ENCODE measurements at regions not wholly inside any gene's neighbourhood (a gene's known extent, or its start where the extent isn't known, plus 50 kb on each side); places are given as distances from the start of the nearest gene placed in this dataset.
"Not testable (repeated sequence)": the region's sequence is repeated elsewhere in the genome, so short reads cannot be mapped to it uniquely, and the experiment has no call there.

GRCh38 chr16:29276446-29276845, 130.1 kb downstream of the NPIPB11 start:
- not testable (repeated sequence) for H3K27me3 ChIP-seq (replicated peaks; ENCODE audit: control insufficient read depth, insufficient read depth, low read length, poor library complexity, severe bottlenecking); H3K36me3 ChIP-seq (ENCODE audit: control insufficient read depth, insufficient read depth, low read length); H3K27ac ChIP-seq (ENCODE audit: insufficient read depth, low read length, poor library complexity, severe bottlenecking); DNase-seq; H3K9me3 ChIP-seq (ENCODE audit: control insufficient read depth, low read length); H3K4me1 ChIP-seq (ENCODE audit: control insufficient read depth, insufficient read depth, low read length, poor library complexity, severe bottlenecking); H3K4me3 ChIP-seq (ENCODE audit: insufficient read depth, low read depth, low read length, poor library complexity, severe bottlenecking)

- H3K36me3 ChIP-seq (ENCODE audit: control insufficient read depth, insufficient read depth, low read length); H3K9me3 ChIP-seq (ENCODE audit: control insufficient read depth, low read length); DNase-seq; H3K4me1 ChIP-seq (ENCODE audit: control insufficient read depth, insufficient read depth, low read length, poor library complexity, severe bottlenecking); H3K4me3 ChIP-seq (ENCODE audit: insufficient read depth, low read depth, low read length, poor library complexity, severe bottlenecking); H3K27ac ChIP-seq (ENCODE audit: insufficient read depth, low read length, poor library complexity, severe bottlenecking); H3K27me3 ChIP-seq (replicated peaks; ENCODE audit: control insufficient read depth, insufficient read depth, low read length, poor library complexity, severe bottlenecking): not testable (repeated sequence)
Observed at GRCh38 chr16:29274055-29275035, 132.2 kb downstream of the NPIPB11 start.

GRCh38 chr16:29273298-29274054, 133.0 kb downstream of the NPIPB11 start:
- not testable (repeated sequence) for H3K27me3 ChIP-seq (replicated peaks; ENCODE audit: control insufficient read depth, insufficient read depth, low read length, poor library complexity, severe bottlenecking); H3K9me3 ChIP-seq (ENCODE audit: control insufficient read depth, low read length); DNase-seq; H3K4me1 ChIP-seq (ENCODE audit: control insufficient read depth, insufficient read depth, low read length, poor library complexity, severe bottlenecking); H3K36me3 ChIP-seq (ENCODE audit: control insufficient read depth, insufficient read depth, low read length); H3K4me3 ChIP-seq (ENCODE audit: insufficient read depth, low read depth, low read length, poor library complexity, severe bottlenecking); H3K27ac ChIP-seq (ENCODE audit: insufficient read depth, low read length, poor library complexity, severe bottlenecking)

DNA sequence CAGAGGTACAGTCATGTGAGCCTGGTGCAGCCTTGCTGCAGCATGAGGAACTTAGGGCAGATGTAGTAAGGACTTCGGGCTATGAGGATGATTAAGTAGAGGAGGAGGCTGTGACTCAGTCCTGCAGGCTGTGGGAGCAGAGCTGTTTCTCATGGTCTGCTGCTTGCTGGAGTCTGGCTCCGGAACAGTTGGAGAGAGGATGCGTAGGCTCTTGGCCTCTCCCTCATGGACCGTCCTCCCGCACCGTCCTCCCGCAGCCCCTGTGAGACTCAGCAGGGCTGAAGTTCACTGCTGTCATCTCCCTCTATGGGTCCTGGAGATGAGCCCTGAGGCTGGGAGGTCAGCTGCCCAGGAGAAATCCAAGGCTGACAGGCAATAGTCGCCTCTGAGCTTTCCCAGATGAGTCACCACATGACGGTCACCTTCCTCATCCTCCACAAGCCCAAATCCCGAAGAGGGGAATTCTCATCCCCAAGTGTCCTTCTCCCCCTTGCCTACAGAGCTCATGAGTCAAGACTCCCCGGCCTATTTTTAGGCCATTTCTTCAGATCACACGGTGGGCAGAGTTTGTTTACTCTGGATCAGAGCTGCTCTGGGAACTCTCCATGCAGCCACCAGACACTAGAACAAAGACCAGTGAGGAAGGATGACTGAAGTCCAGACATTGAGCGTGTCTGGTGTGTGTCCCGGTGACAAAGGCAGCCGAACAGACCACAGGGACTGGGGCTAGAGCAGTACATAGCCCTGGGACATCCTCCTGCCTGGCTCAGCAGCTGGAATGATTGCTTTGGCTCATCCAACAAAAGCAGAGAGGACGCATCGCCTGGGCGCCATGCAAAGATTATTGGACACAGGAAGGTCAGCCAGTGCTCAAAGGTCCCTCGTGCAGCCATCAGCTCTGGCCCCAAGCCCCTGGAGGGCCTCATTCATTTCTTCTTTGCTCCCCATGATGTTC, 134.5 kb downstream of the NPIPB11 start:
- H3K9me3 ChIP-seq (ENCODE audit: control insufficient read depth, low read length); H3K36me3 ChIP-seq (ENCODE audit: control insufficient read depth, insufficient read depth, low read length); H3K4me3 ChIP-seq (ENCODE audit: insufficient read depth, low read depth, low read length, poor library complexity, severe bottlenecking); DNase-seq; H3K27ac ChIP-seq (ENCODE audit: insufficient read depth, low read length, poor library complexity, severe bottlenecking); H3K4me1 ChIP-seq (ENCODE audit: control insufficient read depth, insufficient read depth, low read length, poor library complexity, severe bottlenecking); H3K27me3 ChIP-seq (replicated peaks; ENCODE audit: control insufficient read depth, insufficient read depth, low read length, poor library complexity, severe bottlenecking): not testable (repeated sequence)

- H3K27me3 ChIP-seq (replicated peaks; ENCODE audit: control insufficient read depth, insufficient read depth, low read length, poor library complexity, severe bottlenecking); H3K36me3 ChIP-seq (ENCODE audit: control insufficient read depth, insufficient read depth, low read length); H3K27ac ChIP-seq (ENCODE audit: insufficient read depth, low read length, poor library complexity, severe bottlenecking); DNase-seq; H3K4me3 ChIP-seq (ENCODE audit: insufficient read depth, low read depth, low read length, poor library complexity, severe bottlenecking); H3K9me3 ChIP-seq (ENCODE audit: control insufficient read depth, low read length); H3K4me1 ChIP-seq (ENCODE audit: control insufficient read depth, insufficient read depth, low read length, poor library complexity, severe bottlenecking): not testable (repeated sequence)
Observed at GRCh38 chr16:29270923-29271322, 135.6 kb downstream of the NPIPB11 start.

GRCh38 chr16:29270033-29270432, 136.5 kb downstream of the NPIPB11 start:
- not testable (repeated sequence) for H3K4me1 ChIP-seq (ENCODE audit: control insufficient read depth, insufficient read depth, low read length, poor library complexity, severe bottlenecking); H3K27me3 ChIP-seq (replicated peaks; ENCODE audit: control insufficient read depth, insufficient read depth, low read length, poor library complexity, severe bottlenecking); H3K4me3 ChIP-seq (ENCODE audit: insufficient read depth, low read depth, low read length, poor library complexity, severe bottlenecking); H3K27ac ChIP-seq (ENCODE audit: insufficient read depth, low read length, poor library complexity, severe bottlenecking); DNase-seq; H3K36me3 ChIP-seq (ENCODE audit: control insufficient read depth, insufficient read depth, low read length); H3K9me3 ChIP-seq (ENCODE audit: control insufficient read depth, low read length)

DNA sequence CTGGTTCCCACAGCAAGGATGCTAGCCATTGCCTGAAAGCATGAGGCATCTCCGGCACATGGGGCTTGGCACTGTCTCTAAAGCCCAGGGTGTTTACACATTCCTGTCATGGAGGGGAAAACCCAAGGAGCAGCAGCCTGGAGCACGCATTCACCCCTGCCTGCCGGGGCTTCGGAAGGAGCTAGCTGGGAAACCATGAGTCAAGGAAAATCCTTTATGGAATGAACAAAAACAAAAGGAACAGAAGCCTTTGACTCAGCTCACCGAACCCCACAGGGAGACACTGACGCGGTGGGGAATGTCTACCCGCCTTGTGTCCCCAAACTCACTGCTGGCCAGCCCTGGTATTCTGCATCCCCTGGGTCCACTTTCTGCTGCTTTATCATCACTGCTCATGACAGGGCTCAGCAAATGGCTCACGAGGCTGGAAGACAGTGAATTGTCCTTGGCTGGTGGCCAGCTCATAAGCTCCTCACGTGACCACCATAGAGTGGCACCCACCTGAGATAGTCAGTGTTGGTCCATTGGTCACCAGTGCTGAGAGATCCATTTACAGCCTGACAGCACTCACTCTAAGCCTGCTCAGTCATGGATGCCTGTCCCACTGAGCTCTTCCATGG, 137.2 kb downstream of the NPIPB11 start:
- H3K36me3 ChIP-seq (ENCODE audit: control insufficient read depth, insufficient read depth, low read length); H3K4me3 ChIP-seq (ENCODE audit: insufficient read depth, low read depth, low read length, poor library complexity, severe bottlenecking); H3K9me3 ChIP-seq (ENCODE audit: control insufficient read depth, low read length); H3K4me1 ChIP-seq (ENCODE audit: control insufficient read depth, insufficient read depth, low read length, poor library complexity, severe bottlenecking); DNase-seq; H3K27me3 ChIP-seq (replicated peaks; ENCODE audit: control insufficient read depth, insufficient read depth, low read length, poor library complexity, severe bottlenecking); H3K27ac ChIP-seq (ENCODE audit: insufficient read depth, low read length, poor library complexity, severe bottlenecking): not testable (repeated sequence)

DNA sequence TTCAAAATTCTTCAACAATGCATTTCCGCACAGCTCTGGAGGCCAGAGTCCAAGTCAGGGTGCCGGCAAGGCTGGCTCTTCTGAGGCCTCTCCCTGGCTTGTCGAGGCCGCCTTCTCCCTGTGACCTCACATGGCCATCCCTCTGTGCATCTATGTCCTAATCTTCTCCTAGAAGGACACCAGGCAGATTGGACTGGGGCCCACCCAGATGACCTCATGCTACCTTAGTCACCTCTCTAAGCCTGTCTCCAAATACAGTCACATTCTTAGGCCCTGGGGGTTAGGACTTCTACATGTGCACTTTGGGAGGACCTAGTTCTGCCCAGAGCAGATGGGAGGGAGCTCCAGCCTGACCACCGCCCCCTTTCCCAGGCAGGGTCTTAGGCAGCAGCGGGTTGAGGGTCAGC, 137.7 kb downstream of the NPIPB11 start:
- H3K4me1 ChIP-seq (ENCODE audit: control insufficient read depth, insufficient read depth, low read length, poor library complexity, severe bottlenecking); DNase-seq; H3K27ac ChIP-seq (ENCODE audit: insufficient read depth, low read length, poor library complexity, severe bottlenecking); H3K36me3 ChIP-seq (ENCODE audit: control insufficient read depth, insufficient read depth, low read length); H3K4me3 ChIP-seq (ENCODE audit: insufficient read depth, low read depth, low read length, poor library complexity, severe bottlenecking); H3K27me3 ChIP-seq (replicated peaks; ENCODE audit: control insufficient read depth, insufficient read depth, low read length, poor library complexity, severe bottlenecking); H3K9me3 ChIP-seq (ENCODE audit: control insufficient read depth, low read length): not testable (repeated sequence)

DNA sequence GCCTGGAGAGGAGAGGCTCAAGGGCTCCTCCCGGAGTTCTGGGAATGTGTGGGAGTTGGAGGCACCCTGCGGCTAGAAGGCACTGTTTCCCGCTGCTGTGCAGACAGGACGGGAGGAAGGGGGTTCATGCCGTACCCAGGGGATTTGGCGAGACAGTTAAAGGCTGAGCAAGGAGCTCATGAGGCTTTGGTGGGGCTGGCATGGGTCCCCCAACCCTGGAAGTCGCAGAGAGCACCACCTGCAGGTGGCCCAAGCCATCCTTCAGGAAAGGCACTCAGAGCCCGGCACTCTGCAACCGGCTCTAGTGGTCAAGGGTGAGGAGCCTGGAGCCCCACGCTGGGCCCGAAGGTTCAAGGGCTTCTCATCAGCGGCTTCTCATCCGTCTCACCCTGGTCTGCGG, 138.2 kb downstream of the NPIPB11 start:
- not testable (repeated sequence) for H3K36me3 ChIP-seq (ENCODE audit: control insufficient read depth, insufficient read depth, low read length); H3K4me3 ChIP-seq (ENCODE audit: insufficient read depth, low read depth, low read length, poor library complexity, severe bottlenecking); H3K27ac ChIP-seq (ENCODE audit: insufficient read depth, low read length, poor library complexity, severe bottlenecking); DNase-seq; H3K27me3 ChIP-seq (replicated peaks; ENCODE audit: control insufficient read depth, insufficient read depth, low read length, poor library complexity, severe bottlenecking); H3K9me3 ChIP-seq (ENCODE audit: control insufficient read depth, low read length); H3K4me1 ChIP-seq (ENCODE audit: control insufficient read depth, insufficient read depth, low read length, poor library complexity, severe bottlenecking)
